DOHH2 (cell line): ENCODE measurements at regions not wholly inside any gene's neighbourhood (a gene's known extent, or its start where the extent isn't known, plus 50 kb on each side); places are given as distances from the start of the nearest gene placed in this dataset.
"Not testable (repeated sequence)": the region's sequence is repeated elsewhere in the genome, so short reads cannot be mapped to it uniquely, and the experiment has no call there.

Experiments used
- CTCF ChIP-seq: fragments of 200-600 bp; sonication (generic); IDR thresholded peaks from one replicate; pipeline ENCODE4 v1.5.1; 2014; ENCODE audit warnings: antibody characterized with exemption, mild to moderate bottlenecking, low read depth, low read length; ENCODE audit not compliant: poor library complexity, severe bottlenecking
- EZH2phosphoT487 ChIP-seq: fragments of 200-600 bp; sonication (generic); IDR thresholded peaks from 2 replicates; pipeline ENCODE4 v1.6.1; 2017; ENCODE audit warnings: borderline replicate concordance, mild to moderate bottlenecking, antibody characterized with exemption, low read length, moderate library complexity, mixed read lengths

- TF ChIP-seq CTCF, EZH2phosphoT487: not testable (repeated sequence)
Observed at GRCh38 chr6:96437228-96437627, 84.4 kb upstream of the UFL1 start.
